ENCODE measurements at regions not wholly inside any gene's neighbourhood (a gene's known extent, or its start where the extent isn't known, plus 50 kb on each side); places are given as distances from the start of the nearest gene placed in this dataset.

DNA sequence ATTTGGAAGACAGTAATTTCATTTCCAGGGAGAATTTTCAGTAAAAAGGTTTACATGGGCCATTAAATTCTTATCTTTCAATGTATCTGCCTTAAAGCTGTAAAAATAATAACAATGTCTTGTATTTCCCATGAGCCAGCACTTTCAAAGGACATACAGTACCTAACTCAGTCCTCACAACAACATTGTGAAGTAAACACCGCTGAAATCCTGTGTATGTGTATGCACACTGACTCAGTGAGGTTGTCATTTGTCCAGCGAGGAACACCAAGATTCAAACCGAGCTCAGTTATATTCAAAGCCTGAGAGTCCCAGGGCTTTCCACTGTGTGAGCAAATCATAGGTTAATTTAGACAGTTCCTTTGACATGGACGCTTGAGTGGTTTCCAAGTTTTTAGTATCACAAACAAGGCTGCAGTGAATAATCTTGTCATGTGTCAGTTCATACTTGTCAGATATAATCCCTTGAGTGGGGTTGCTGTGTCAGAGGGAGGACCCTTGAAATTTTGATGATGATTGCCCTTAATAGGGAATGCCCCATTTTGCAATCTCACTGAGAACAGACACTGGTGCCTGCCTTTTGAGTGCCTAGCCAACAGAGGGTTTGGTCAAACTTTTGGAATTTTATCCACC lies 50.0 kb upstream of the SLC22A23 start:
- TF ChIP-seq FOXA1 (IDR thresholded peaks at IDR 0.05): no peak
- no peak for TF ChIP-seq TARDBP (IDR thresholded peaks at IDR 0.05)
- TF ChIP-seq BHLHE40 (IDR thresholded peaks at IDR 0.05; ENCODE audit: borderline replicate concordance): no peak
- TF ChIP-seq FOXM1 (IDR thresholded peaks at IDR 0.05; ENCODE audit: borderline replicate concordance): no peak
- TF ChIP-seq ARNT (IDR thresholded peaks at IDR 0.05): no peak
